Astrocyte (in vitro differentiated cells and primary cell): ENCODE measurements at regions not wholly inside any gene's neighbourhood (a gene's known extent, or its start where the extent isn't known, plus 50 kb on each side); places are given as distances from the start of the nearest gene placed in this dataset.

Source experiments
- DNase-seq: peaks from one replicate; pipeline ENCODE4 v3.0.0-alpha.2; 2010; ENCODE audit warnings: low read depth
- FAIRE-seq: peaks from 2 replicates; lab custom pipeline; 2011; peaks lifted over from hg19 to GRCh38; lab: Jason Lieb, UNC
- H2AFZ ChIP-seq: 2 replicates; pipeline ENCODE4 v1.6.0; 2012; ENCODE audit warnings: low read depth, low read length, inconsistent platforms
- H3K27ac ChIP-seq: 2 replicates; pipeline ENCODE4 v1.5.1; 2011; ENCODE audit warnings: low read depth, low read length, inconsistent platforms
- H3K27me3 ChIP-seq: 2 replicates; pipeline ENCODE4 v1.6.0; 2011; ENCODE audit warnings: low read length, inconsistent platforms; ENCODE audit not compliant: insufficient read depth
- H3K36me3 ChIP-seq: 2 replicates; pipeline ENCODE4 v1.5.1; 2011; ENCODE audit warnings: low read length, inconsistent platforms; ENCODE audit not compliant: insufficient read depth
- H3K4me1 ChIP-seq: 2 replicates; pipeline ENCODE4 v1.5.1; 2011; ENCODE audit warnings: low read length, inconsistent platforms; ENCODE audit not compliant: insufficient read depth
- H3K4me2 ChIP-seq: 2 replicates; pipeline ENCODE4 v1.6.0; 2012; ENCODE audit warnings: low read length, inconsistent platforms
- H3K4me3 ChIP-seq: 2 replicates; pipeline ENCODE4 v1.5.1; 2011; ENCODE audit warnings: low read depth, mild to moderate bottlenecking, low read length, inconsistent platforms; ENCODE audit not compliant: insufficient read depth
- H3K79me2 ChIP-seq: 2 replicates; pipeline ENCODE4 v1.6.0; 2012; ENCODE audit warnings: mild to moderate bottlenecking, low read length, inconsistent platforms; ENCODE audit not compliant: insufficient read depth
- H3K9ac ChIP-seq: 2 replicates; pipeline ENCODE4 v1.6.0; 2012; ENCODE audit warnings: mild to moderate bottlenecking, low read length, inconsistent platforms
- H3K9me3 ChIP-seq: 2 replicates; pipeline ENCODE4 v1.5.1; 2012; ENCODE audit warnings: low read depth, mild to moderate bottlenecking, low read length, inconsistent platforms; ENCODE audit not compliant: insufficient read depth
- H4K20me1 ChIP-seq: 2 replicates; pipeline ENCODE4 v1.6.0; 2012; ENCODE audit warnings: low read length, inconsistent platforms; ENCODE audit not compliant: insufficient read depth
- H3K27ac Mint-ChIP-seq: one replicate; pipeline ENCODE4 v1.8.0; 2021; ENCODE audit warnings: mild to moderate bottlenecking, mixed read lengths; ENCODE audit not compliant: unreplicated experiment
- H3K27me3 Mint-ChIP-seq: one replicate; pipeline ENCODE4 v1.8.0; 2021; ENCODE audit warnings: low read depth, mixed read lengths; ENCODE audit not compliant: unreplicated experiment
- H3K36me3 Mint-ChIP-seq: one replicate; pipeline ENCODE4 v1.8.0; 2021; ENCODE audit warnings: low read depth, mixed read lengths; ENCODE audit not compliant: unreplicated experiment
- H3K4me1 Mint-ChIP-seq: one replicate; pipeline ENCODE4 v1.8.0; 2021; ENCODE audit warnings: low read depth, mixed read lengths; ENCODE audit not compliant: unreplicated experiment
- H3K4me3 Mint-ChIP-seq: one replicate; pipeline ENCODE4 v1.8.0; 2021; ENCODE audit warnings: mild to moderate bottlenecking, moderate library complexity, mixed read lengths; ENCODE audit not compliant: unreplicated experiment
- H3K9me3 Mint-ChIP-seq: one replicate; pipeline ENCODE4 v1.8.0; 2021; ENCODE audit warnings: mild to moderate bottlenecking, mixed read lengths; ENCODE audit not compliant: unreplicated experiment
- CTCF ChIP-seq: IDR thresholded peaks from 2 replicates; pipeline ENCODE4 v1.5.1; 2011; ENCODE audit warnings: low read depth, mild to moderate bottlenecking, inconsistent platforms, low read length, moderate library complexity; ENCODE audit not compliant: insufficient read depth
- EZH2 ChIP-seq: IDR thresholded peaks from 2 replicates; pipeline ENCODE4 v1.6.1; 2012; ENCODE audit warnings: mild to moderate bottlenecking, low read length, inconsistent platforms; ENCODE audit not compliant: insufficient read depth

- peaks cover 11% of the 10 kb centered on the region for H3K27me3 Mint-ChIP-seq
- Histone ChIP-seq H2AFZ (no peak overlapping the region), H3K4me1 (no peaks in the 10 kb centered on the region), H3K79me2 (no peaks in the 10 kb centered on the region), H3K4me3 (no peak overlapping the region), H3K36me3 (no peaks in the 10 kb centered on the region), H3K27ac (no peak overlapping the region), H3K4me2 (no peak overlapping the region), H4K20me1 (no peaks in the 10 kb centered on the region), H3K27me3 (no peaks in the 10 kb centered on the region), H3K9ac (no peak overlapping the region), H3K9me3 (peaks cover 2% of the 10 kb centered on the region)
- H3K27ac Mint-ChIP-seq: no peak overlapping the region
- DNase-seq (no peak), FAIRE-seq (no peak)
- peaks cover 2% of the 10 kb centered on the region for H3K9me3 Mint-ChIP-seq
- no peaks in the 10 kb centered on the region for H3K36me3 Mint-ChIP-seq
- no peak overlapping the region for H3K4me3 Mint-ChIP-seq
- TF ChIP-seq CTCF (no peak), EZH2 (no peak)
- no peaks in the 10 kb centered on the region for H3K4me1 Mint-ChIP-seq
Measured at GRCh38 chr16:22726868-22727267, 87.1 kb upstream of the HS3ST2 start.

GRCh38 chr16:22727285-22728166 lies 86.4 kb upstream of the HS3ST2 start:
- Histone ChIP-seq H3K36me3 (no peaks in the 10 kb centered on the region), H2AFZ (no peak overlapping the region), H3K9me3 (peaks cover 2% of the 10 kb centered on the region), H3K4me2 (no peak overlapping the region), H3K79me2 (no peaks in the 10 kb centered on the region), H3K9ac (no peak overlapping the region), H3K4me1 (no peaks in the 10 kb centered on the region), H4K20me1 (no peaks in the 10 kb centered on the region), H3K4me3 (no peak overlapping the region), H3K27ac (no peak overlapping the region), H3K27me3 (no peaks in the 10 kb centered on the region)
- H3K27ac Mint-ChIP-seq: no peak overlapping the region
- H3K4me1 Mint-ChIP-seq: no peaks in the 10 kb centered on the region
- H3K36me3 Mint-ChIP-seq: no peaks in the 10 kb centered on the region
- FAIRE-seq: no peak
- H3K4me3 Mint-ChIP-seq: no peak overlapping the region
- no peak for TF ChIP-seq CTCF
- TF ChIP-seq EZH2: no peak
- no peak for DNase-seq
- H3K27me3 Mint-ChIP-seq: peaks cover 12% of the 10 kb centered on the region
- peaks cover 2% of the 10 kb centered on the region for H3K9me3 Mint-ChIP-seq
